ENCODE measurements at regions not wholly inside any gene's neighbourhood (a gene's known extent, or its start where the extent isn't known, plus 50 kb on each side); places are given as distances from the start of the nearest gene placed in this dataset.

GRCh38 chr6:76397966-76398365 is 325.5 kb upstream of the IMPG1 start:
- no peak for TF ChIP-seq CTCF (IDR thresholded peaks at IDR 0.05)
- TF ChIP-seq POLR2A (IDR thresholded peaks at IDR 0.05), result no peak

Measured in Peyer's patch (tissue), 4 donors.